Left renal pelvis (tissue), 4 donors: ENCODE measurements at regions not wholly inside any gene's neighbourhood (a gene's known extent, or its start where the extent isn't known, plus 50 kb on each side); places are given as distances from the start of the nearest gene placed in this dataset.
"Not testable (repeated sequence)": the region's sequence is repeated elsewhere in the genome, so short reads cannot be mapped to it uniquely, and the experiment has no call there.

Source experiments
- DNase-seq, 4 donors: peaks; one replicate each; pipeline ENCODE4 v3.0.0-alpha.2; 2013; ENCODE audit warnings: low read depth in 4 of 4, low spot score in 3 of 4

DNA sequence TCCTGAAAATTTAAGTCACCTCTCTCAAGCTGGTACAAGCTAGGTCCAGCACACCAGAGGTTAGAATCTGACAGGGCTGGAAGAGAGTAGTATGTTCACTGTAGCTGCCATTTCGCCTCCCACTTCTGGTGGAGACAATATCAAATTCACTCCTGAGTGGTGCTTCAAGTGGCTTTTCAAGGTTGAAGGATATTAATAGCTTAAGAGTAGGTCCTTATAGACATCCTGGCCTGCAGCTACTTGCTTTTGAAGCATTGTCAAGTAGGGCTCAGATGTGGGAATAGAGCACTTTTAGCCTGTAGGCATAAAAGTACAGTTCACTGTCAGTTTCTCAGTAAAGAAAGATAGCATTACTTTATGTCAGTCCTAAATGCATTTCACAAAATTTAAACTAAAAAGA is 270.5 kb upstream of the PLPP4 start:
- no peak for DNase-seq

DNA sequence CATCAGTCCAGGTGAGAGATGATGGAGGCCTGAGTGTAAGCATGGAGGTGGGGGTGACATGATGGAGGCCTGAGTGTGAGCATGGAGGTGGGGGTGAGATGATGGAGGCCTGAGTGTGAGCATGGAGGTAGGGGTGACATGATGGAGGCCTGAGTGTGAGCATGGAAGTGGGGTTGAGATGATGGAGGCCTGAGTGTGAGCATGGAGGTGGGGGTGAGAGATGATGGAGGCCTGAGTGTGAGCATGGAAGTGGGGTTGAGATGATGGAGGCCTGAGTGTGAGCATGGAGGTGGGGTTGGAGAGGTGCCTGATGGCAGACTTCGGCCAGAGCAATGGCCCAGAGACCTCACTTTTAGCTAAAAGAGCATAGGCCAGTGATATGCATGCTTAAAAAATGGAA is 269.9 kb upstream of the PLPP4 start:
- not testable (repeated sequence) for DNase-seq

DNA sequence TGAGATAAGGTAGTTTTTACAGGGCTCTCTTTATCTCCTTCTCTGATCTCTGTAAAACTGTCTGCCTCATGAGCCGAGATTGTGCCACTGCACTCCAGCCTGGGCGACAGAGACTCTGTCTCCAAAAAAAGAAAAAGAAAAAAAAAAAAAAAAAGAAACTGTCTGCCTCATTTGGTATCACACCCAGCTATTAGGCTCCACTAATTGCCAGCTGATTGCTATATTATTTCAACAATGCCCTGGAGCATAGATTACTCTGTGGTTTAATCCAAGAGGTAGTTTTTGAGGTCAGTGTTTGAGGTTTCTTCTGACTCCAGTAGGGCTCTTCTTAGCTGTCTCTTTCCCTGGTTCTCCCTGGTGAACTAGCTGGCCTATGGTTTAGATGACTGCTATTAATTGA is 268.1 kb upstream of the PLPP4 start:
- no peak for DNase-seq

DNA sequence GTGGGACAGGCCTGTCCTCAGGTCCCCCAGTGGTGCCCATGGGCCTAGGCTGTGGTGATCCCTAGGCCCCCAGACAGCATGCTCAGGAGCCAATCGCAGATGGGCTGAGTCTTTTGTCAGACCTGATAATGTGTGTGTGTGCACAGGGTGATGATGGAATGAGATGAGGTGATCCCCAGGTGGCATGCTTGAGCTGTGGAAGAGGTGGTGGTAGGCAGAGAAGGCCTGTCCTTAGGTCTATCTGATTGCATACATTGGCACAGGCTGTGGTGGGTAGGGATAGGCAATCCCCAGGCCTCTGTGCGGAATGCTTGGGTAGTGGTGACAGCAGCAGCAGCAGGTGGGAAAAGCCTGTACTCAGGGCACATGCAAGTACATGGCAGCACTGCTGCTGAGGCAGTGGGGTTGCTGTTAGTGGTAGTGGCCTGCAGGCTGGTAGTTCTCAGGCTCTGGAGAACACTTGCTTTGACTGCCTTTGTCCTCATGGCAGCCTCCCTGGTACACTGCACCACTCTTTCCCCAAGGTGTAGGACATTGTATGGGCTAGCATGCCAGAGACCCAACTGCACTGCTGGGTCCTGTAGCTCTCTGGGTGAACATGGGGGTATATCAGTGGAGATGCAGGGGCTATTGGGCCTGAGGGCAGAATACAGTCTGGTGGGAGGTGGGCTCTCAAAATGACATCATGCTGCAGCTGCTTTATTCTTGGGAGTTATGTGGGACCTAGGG is 260.9 kb upstream of the PLPP4 start:
- no peak for DNase-seq

DNA sequence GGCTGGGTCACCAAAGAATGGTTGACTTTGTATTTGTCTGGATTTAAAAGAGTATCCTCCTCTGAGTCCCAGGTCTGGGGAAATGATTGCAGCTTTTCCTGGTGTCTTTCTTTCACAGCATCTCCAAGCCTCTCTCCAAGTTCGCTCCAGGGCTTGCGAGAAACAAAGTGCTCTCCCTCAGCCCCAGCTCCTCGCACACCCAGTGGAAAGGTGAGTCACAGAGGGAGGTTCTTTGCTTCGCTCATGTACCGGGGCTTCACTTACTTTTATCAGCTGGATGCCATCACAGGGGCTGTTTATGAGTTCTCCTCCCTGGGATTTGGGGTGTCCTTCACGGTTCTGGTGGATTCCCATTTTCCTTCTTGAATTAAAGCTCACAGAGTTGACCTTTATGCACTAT is 252.2 kb upstream of the PLPP4 start:
- DNase-seq: no peak

DNA sequence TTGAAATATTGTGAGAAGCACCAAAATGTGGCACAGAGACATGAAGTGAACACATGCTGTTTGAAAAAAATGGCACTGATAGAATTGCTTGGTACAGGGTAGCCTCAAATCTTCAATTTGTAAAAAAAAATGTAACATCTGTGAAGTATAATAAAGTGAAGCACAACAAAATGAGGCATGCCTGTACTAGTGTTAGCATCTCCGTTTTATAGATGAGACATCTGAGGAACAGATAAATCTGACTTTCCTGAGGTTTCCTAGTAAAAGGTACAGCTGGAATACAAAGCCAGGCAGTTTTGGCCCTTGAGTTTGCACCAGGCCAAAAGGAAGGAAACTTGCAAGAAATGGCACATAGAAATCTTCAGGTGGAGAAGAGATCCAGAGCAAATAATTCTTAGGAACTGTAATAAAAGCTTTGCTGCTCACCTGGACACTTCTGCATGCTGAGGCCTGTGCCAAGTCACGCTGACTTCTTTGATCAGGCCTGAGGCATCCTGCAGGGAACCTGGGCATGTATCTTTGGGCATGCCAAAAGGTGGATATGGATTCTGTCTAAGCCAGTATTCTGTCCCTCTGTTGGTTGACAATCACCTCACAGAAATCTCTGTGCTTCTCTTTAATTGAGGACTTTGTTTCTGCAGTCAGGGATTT is 251.5 kb upstream of the PLPP4 start:
- DNase-seq: no peak

DNA sequence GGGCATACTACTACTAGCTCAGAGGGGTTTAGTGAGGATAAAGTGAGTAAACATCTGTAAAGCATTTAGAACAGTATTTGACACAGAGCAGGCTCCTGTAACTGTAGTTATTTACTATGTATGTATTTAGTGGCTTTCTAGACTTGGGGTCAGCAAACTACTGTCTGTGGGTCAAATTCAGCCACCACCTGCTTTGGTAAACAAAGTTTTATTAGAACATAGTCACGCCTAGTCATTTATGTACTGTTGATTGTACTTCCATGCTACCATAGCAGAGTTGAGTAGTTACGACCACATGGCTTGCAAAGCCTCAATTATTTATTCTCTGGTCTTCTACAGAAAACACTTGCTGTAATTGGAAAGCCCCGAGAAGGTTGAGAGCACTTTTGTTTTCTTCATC is 248.5 kb upstream of the PLPP4 start:
- no peak for DNase-seq

DNA sequence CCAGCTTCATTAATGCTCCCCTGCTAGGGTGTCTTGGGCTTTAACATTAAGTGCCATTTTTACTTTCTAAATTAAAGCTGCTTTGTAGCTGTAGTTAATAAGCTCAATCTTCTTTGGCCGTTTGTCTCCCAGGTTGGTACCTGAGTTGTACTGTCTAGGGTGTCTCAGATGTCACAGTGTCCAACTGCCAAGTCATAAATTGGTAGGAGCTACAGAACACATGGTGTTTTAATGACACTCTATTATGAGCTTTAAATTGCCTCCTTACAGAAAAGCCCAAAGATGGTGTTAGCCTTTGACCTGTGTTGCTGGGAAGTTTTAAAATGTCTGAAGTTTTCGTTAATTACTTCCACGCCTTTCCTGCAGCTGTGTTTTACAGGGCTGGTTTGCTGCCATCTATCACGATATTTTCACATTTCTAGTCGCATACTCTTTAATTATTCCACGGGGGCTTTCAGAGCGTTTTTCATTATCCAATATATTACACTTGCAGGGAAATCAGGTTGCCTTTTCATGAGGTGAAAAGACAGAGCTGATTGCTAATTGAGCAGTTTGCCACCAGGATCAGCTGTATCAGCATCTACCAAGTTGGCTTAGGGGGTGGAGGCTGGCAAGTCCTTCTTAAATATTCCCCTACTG is 247.8 kb upstream of the PLPP4 start:
- no peak for DNase-seq

DNA sequence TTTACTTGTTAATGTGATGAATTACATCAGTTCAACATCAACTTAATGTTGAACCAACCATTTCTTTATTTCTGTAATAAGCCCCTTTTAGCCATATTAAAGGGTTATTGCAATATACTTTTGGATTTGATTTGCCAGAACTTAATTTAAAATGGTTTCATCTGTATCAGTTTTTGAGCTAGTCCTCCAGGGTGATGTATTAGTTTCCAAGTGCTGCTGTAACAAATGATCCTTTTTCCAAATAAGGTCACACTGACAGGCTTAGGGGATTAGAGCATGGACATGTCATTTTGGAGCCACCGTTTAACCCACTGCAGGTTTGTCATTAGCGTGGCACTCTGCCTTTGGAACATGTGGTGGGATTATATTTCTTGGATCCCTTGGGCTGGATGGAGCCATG is 244.8 kb upstream of the PLPP4 start:
- no peak for DNase-seq

DNA sequence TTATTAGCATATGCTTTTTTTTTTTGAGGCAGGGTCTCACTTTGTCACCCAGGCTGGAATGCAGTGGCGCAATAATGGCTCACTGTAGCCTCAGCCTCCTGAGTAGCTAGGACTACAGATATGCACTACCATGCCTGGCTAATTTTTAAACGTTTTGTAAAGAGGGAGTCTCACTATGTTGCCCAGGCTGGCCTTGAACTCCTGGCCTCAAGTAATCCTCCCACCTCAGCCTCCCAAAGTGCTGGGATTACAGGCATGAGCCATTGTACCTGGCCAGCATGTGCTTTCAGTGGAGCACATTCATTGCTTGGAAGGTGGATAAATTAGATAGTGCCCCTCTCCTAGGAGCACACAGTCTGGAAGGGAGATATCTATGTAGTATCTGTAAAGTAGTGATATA is 243.7 kb upstream of the PLPP4 start:
- DNase-seq: not testable (repeated sequence)

DNA sequence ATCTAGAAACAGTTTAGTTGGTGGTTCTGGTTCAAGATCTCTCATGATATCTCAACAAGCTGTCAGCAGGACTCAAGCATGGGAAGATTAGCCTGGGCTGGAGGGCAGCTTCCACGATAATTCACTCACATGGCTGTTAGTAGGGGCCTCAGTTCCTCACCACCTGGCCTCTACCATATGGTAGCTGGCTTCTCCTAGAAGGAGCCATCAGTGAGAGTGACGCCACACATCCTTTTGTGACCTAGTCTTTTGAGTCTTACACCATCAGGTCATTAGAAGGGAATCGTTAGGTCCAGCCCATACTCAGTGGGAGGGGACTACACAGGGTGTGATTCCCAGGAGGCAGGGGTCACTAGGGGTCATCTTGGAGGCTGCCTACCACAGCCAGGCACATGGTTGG is 239.3 kb upstream of the PLPP4 start:
- no peak for DNase-seq

DNA sequence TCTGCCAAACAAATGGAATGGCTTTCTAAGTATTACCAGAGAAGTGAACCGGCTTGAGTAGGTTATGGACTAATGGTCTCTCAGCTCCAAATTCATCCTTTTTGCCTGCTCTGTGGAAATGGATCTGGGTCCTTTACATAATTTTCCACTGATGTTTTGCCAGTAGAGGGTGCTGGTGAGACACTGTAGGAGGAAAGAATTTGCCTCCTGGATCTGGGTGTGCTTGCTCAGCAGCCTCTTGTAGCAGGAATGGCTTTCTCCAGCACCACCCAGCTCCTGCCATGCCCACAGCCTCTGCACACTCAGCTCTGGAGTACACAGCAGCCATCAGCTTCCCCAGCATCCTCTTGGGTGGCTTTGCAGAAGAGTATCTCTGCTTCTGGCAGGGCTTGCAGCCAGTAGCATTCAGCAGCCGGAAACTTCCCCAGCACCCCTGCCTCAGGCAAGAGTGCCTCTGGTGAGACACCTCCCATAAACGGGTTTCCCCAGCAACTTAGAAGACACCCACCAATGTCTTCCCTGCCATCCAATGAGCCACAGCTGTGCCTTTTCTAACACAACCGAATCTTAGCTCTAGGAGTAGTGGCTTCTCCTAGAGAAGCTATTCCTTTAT is 235.0 kb upstream of the PLPP4 start:
- DNase-seq: no peak

DNA sequence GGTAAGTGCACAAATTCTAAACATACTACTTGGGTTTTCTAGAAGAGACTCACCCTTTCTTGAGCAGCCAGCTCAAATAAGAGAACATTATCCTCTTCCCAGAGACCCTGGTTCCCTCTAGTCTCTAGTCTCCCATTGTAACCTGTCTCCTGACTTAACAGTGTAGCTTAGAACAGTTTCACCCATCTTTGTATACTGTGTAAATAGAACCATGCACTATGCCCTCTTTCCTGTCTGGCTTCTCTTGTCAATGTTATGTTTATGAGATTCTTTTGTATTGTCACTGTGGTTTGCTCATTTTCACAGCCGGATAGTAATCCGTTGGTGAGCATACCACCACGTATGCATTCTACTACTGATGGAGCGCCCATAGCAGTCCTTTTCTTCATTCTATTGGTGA is 227.4 kb upstream of the PLPP4 start:
- no peak for DNase-seq

DNA sequence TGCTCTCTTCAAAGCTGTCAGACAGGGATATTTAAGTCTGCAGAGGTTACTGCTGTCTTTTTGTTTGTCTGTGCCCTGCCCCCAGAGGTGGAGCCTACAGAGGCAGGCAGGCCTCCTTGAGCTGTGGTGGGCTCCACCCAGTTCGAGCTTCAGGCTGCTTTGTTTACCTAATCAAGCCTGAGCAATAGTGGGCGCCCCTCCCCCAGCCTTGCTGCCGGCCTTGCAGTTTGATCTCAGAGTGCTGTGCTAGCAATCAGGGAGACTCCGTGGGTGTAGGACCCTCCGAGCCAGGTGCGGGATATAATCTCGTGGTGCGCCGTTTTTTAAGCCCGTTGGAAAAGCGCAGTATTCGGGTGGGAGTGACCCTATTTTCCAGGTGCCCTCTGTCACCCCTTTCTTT is 217.3 kb upstream of the PLPP4 start:
- DNase-seq: not testable (repeated sequence)

DNA sequence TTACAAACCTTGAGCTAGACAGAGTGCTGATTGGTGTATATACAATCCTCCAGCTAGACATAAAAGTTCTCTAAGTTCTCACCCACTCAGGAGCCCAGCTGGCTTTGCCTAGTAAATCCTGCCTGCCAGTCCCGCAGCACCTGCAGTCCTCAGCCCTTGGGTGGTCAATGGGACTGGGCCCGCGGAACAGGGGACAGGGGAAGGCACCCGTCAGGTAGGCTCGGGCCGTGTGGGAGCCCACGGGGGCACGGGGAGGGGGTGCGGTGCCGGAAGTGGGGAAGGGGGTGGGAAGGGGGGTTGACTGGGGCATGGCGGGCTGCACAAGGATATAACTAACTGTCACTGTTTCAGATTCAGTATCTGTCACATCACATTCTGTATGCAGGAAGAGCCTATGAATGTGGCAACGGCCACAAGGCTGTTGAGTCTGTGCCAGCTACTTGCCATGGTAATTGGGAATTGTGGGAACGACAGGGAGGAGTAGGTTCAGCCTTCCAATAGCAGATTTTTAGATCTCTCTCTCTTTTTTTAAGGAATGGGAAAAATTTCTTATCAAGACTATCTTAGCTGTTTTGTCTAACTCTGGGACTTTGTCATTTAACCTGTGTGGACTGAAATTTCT is 205.1 kb upstream of the PLPP4 start:
- no peak for DNase-seq

DNA sequence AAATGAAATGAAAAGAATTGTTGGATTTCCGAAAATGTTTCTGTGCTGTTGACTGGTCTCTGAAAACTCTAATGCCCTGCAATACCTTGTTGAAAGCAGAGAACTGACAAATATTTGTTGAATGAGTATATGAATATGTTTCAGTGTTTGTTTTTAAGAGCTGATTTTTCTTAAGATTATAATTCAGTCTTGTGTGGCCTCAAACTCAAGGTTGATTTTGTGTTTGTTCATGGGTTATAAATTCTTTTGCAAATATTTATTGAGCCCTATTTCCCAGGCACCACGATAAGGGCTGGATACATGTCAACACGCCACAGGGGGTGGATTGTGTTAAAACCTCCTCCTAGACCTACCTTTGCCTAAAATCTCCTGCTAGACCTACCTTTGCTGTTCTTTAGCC is 203.9 kb upstream of the PLPP4 start:
- no peak for DNase-seq

DNA sequence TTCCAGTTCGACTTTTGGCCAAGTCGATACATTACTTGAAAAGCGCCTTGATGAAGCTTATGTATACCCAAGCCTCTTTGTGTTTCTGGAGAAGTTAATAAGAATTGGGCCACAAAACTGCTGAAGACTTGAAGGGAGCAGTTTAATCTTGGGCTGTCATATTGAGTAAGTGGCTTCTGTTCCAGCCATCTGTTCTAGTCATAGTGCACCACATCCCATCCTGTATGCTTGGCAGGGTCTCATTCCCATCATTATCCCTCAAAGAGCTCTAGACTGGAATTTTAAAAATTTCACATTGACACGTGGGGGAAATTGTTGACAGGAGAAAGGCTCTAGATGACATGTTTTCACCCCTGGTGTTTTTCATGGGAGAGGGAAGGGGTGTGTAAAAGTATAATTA is 196.6 kb upstream of the PLPP4 start:
- no peak for DNase-seq

DNA sequence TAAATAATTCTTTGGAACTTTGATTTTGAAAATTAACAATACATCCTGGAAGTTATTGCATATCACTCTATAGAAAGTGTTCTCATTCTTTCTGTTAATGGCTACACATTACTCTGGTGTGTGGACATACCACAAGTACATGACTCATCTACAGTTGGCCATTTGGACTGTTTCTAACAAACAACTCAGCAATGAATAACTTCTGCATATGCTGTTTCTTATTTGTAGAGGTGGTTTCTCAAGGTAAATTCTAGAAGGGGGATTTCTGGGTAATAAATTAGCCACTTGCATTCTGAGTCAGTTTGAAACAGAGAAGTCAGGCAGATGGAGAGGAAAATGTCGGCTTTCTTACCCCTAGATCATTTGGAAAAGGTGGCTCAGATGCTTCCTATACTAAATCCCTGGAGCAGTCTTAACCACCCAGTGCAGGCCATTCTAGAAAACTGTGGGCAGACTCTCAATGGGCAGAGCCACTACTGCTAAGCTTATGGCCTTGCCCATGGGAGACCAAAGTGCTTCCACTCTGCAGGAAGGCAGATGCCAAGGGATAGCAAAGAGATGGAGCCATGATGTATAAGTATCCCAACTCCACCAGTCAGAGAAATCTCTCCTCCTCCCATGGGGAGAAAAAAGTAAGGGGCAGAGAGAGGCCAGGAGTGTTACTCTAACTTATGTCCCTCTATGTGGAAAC is 194.0 kb upstream of the PLPP4 start:
- no peak for DNase-seq

DNA sequence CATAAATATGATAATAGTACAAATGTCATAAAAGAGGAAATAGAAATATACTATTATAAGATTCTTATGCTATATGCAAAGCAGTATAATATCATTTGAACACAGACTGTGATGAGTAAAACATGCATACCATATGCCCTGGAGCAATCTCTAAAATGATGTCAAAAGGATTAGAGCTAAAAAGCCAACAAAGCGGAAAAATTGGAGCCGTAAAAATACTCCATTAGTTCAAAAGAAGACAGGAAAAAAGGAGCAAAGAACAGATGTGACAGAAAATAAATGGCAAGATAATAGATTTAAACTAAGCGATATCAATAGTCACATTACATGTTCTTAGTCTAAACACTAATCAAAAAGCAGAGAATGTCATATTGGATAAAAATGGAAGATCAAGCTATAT is 191.0 kb upstream of the PLPP4 start:
- no peak for DNase-seq

DNA sequence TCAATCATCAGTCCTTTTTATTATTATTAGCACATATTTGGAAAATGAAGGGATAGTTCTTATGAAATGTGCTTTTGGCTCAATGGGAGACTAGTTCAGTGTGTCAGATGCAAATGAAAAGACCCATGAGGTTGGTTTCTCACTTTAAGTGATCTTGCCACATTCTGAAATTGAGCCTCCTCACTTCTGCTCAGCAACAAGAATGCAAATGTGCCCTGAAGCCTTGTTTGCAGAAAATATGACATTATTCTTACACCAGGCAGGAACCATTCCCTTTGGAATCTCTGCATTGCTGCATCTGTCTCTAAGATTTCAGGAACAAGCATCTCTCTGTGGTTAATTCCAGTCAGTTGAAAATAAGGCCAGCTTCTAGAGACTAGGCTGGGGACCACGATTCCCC is 186.1 kb upstream of the PLPP4 start:
- DNase-seq: no peak

DNA sequence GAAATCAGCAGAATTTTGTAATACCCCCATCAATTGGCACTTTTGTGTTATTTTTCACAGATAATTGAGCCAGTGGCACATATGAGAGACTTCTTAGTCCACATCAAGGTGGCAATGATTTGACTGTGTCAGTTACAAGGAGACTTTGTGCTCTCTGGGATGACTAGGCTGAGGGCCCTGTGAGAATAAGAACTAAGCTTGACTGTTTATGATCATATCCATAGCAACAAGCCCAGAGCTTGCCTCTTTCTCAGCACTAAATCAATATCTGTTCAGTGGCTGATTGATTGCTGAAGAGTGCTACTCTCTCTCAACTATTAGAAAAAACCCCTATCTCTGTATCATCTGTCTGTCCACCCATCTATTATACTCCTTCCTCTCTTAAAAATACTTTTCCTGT is 185.3 kb upstream of the PLPP4 start:
- DNase-seq: no peak
